IMR-90 (cell line): ENCODE measurements at regions not wholly inside any gene's neighbourhood (a gene's known extent, or its start where the extent isn't known, plus 50 kb on each side); places are given as distances from the start of the nearest gene placed in this dataset.

Experiments
- ATAC-seq: fragments of 200-7000 bp; cut with Tn5 transposase; 2 replicates; pipeline ENCODE4 v1.9.1; 2020; ENCODE audit warnings: low read depth, mild to moderate bottlenecking, moderate library complexity
- BruUV-seq: library from RNA; stranded (reverse); fragments of 400-500 nt; replicated peaks from 2 replicates; lab custom pipeline; 2021; lab: Mats Ljungman, UMichigan
- CTCF ChIA-PET: fragments of 300-600 bp; formaldehyde crosslinking; extraction: SDS; loops from one replicate; lab custom pipeline; 2021; ENCODE audit warnings: antibody characterized with exemption; lab: Yijun Ruan, JAX
- POLR2A ChIA-PET: fragments of 300-600 bp; sonication (Branson Sonifier 250); formaldehyde crosslinking; loops from one replicate; lab custom pipeline; 2022; ENCODE audit warnings: antibody characterized with exemption; ENCODE audit not compliant: unreplicated experiment; lab: Charles Lee
- DNase-seq: peaks from one replicate; pipeline ENCODE4 v3.0.0; 2013
- H2AFZ ChIP-seq: replicated peaks from 2 replicates; pipeline ENCODE3; 2013; ENCODE audit warnings: low read length, mild to moderate bottlenecking; ENCODE audit not compliant: poor library complexity
- H2AK5ac ChIP-seq: 2 replicates; pipeline ENCODE4 v1.6.1; 2013; ENCODE audit warnings: low read depth, low read length, inconsistent platforms
- H2AK9ac ChIP-seq: replicated peaks from 2 replicates; pipeline ENCODE3; 2013; ENCODE audit warnings: mild to moderate bottlenecking, low read depth, low read length, moderate library complexity; ENCODE audit not compliant: poor library complexity
- H2BK120ac ChIP-seq: 2 replicates; pipeline ENCODE4 v1.6.1; 2013; ENCODE audit warnings: low read depth, low read length, inconsistent platforms
- H2BK15ac ChIP-seq: 3 replicates; pipeline ENCODE4 v1.6.1; 2013; ENCODE audit warnings: low read depth, low read length, inconsistent platforms
- H2BK20ac ChIP-seq: 2 replicates; pipeline ENCODE4 v1.6.1; 2013; ENCODE audit warnings: low read depth, mild to moderate bottlenecking, inconsistent platforms, low read length, moderate library complexity
- H2BK5ac ChIP-seq: 2 replicates; pipeline ENCODE4 v1.6.1; 2013; ENCODE audit warnings: mild to moderate bottlenecking, low read depth, low read length, inconsistent platforms; ENCODE audit not compliant: poor library complexity, severe bottlenecking
- H3K14ac ChIP-seq: replicated peaks from 2 replicates; pipeline ENCODE4 v1.6.1; 2013; ENCODE audit warnings: low read depth, low read length, inconsistent platforms
- H3K18ac ChIP-seq: 2 replicates; pipeline ENCODE4 v1.6.1; 2013; ENCODE audit warnings: low read depth, low read length, control low read depth
- H3K23ac ChIP-seq: 2 replicates; pipeline ENCODE4 v1.6.1; 2013; ENCODE audit warnings: low read depth, low read length, inconsistent platforms
- H3K27ac ChIP-seq: 2 replicates; pipeline ENCODE4 v1.5.1; 2013; ENCODE audit warnings: mild to moderate bottlenecking, control low read depth, low read length; ENCODE audit not compliant: insufficient read depth
- H3K27me3 ChIP-seq: 2 replicates; pipeline ENCODE4 v1.6.1; 2013; ENCODE audit warnings: low read length; ENCODE audit not compliant: control insufficient read depth, insufficient read depth
- H3K36me3 ChIP-seq: 2 replicates; pipeline ENCODE4 v1.6.1; 2013; ENCODE audit warnings: low read length, mixed read lengths; ENCODE audit not compliant: control insufficient read depth, insufficient read depth
- H3K4ac ChIP-seq: 2 replicates; pipeline ENCODE4 v1.6.1; 2013; ENCODE audit warnings: low read depth, low read length, inconsistent platforms
- H3K4me1 ChIP-seq: 2 replicates; pipeline ENCODE4 v1.6.1; 2013; ENCODE audit warnings: low read length, mixed read lengths; ENCODE audit not compliant: control insufficient read depth, insufficient read depth
- H3K4me2 ChIP-seq: 2 replicates; pipeline ENCODE4 v1.6.1; 2013; ENCODE audit warnings: low read depth, mild to moderate bottlenecking, control low read depth, low read length, moderate library complexity
- H3K4me3 ChIP-seq: 2 replicates; pipeline ENCODE4 v1.5.1; 2013; ENCODE audit warnings: low read depth, mild to moderate bottlenecking, control low read depth, low read length, moderate library complexity; ENCODE audit not compliant: insufficient read depth
- H3K56ac ChIP-seq: 2 replicates; pipeline ENCODE4 v1.6.1; 2013; ENCODE audit warnings: low read length, inconsistent platforms; ENCODE audit not compliant: insufficient read depth; ENCODE audit errors: extremely low read depth
- H3K79me1 ChIP-seq, 2 experiments: 2 replicates each; pipeline ENCODE4 v1.6.1; 2013; ENCODE audit warnings: low read length in 2 of 2, inconsistent platforms in 1 of 2, low read depth in 1 of 2
- H3K9ac ChIP-seq: 2 replicates; pipeline ENCODE4 v1.6.1; 2013; ENCODE audit warnings: low read depth, low read length, control low read depth
- H3K9me1 ChIP-seq: 2 replicates; pipeline ENCODE4 v1.6.1; 2013; ENCODE audit warnings: low read length, inconsistent platforms; ENCODE audit not compliant: insufficient read depth
- H3K9me3 ChIP-seq: 2 replicates; pipeline ENCODE4 v1.6.1; 2013; ENCODE audit warnings: low read length; ENCODE audit not compliant: control insufficient read depth, insufficient read depth
- H4K20me1 ChIP-seq: 2 replicates; pipeline ENCODE4 v1.6.1; 2013; ENCODE audit warnings: low read length, inconsistent platforms; ENCODE audit not compliant: insufficient read depth
- H4K5ac ChIP-seq: 2 replicates; pipeline ENCODE4 v1.6.1; 2013; ENCODE audit warnings: mild to moderate bottlenecking, low read depth, low read length, control low read depth
- H4K8ac ChIP-seq, 2 experiments: 2 replicates each; pipeline ENCODE4 v1.6.1; 2013; ENCODE audit warnings: low read depth in 2 of 2, low read length in 2 of 2, control low read depth in 1 of 2, inconsistent platforms in 1 of 2
- H4K91ac ChIP-seq: 2 replicates; pipeline ENCODE4 v1.6.1; 2013; ENCODE audit warnings: low read depth, low read length, inconsistent platforms; ENCODE audit not compliant: insufficient read depth
- BHLHE40 ChIP-seq: fragments of 150-350 bp; IDR thresholded peaks from 2 replicates; pipeline ENCODE4 v1.6.1; 2016; ENCODE audit warnings: mild to moderate bottlenecking, low read depth, low read length
- CEBPB ChIP-seq: IDR thresholded peaks from 2 replicates; pipeline ENCODE4 v1.6.1; 2012; ENCODE audit warnings: low read depth, low read length, improper control_type of control experiment
- CHD1 ChIP-seq: IDR thresholded peaks from 2 replicates; pipeline ENCODE4 v1.6.1; 2012; ENCODE audit warnings: low read depth, low read length, improper control_type of control experiment
- FOS ChIP-seq: fragments of 150-350 bp; IDR thresholded peaks from 2 replicates; pipeline ENCODE4 v1.6.1; 2016; ENCODE audit warnings: low read depth, low read length
- MAFK ChIP-seq: IDR thresholded peaks from 2 replicates; pipeline ENCODE4 v1.6.1; 2012; ENCODE audit warnings: low read depth, low read length, improper control_type of control experiment
- MAZ ChIP-seq: IDR thresholded peaks from 2 replicates; pipeline ENCODE4 v1.6.1; 2012; ENCODE audit warnings: low read depth, mild to moderate bottlenecking, low read length, improper control_type of control experiment, moderate library complexity, borderline replicate concordance
- MXI1 ChIP-seq: IDR thresholded peaks from 2 replicates; pipeline ENCODE4 v1.6.1; 2012; ENCODE audit warnings: low read depth, mild to moderate bottlenecking, low read length, moderate library complexity, borderline replicate concordance
- NFE2L2 ChIP-seq: fragments of 150-350 bp; IDR thresholded peaks from 2 replicates; pipeline ENCODE4 v1.6.1; 2016; ENCODE audit warnings: low read depth, mild to moderate bottlenecking, low read length
- POLR2A ChIP-seq: IDR thresholded peaks from 2 replicates; pipeline ENCODE4 v1.6.1; 2012; ENCODE audit warnings: mild to moderate bottlenecking, low read depth, low read length
- RAD21 ChIP-seq: IDR thresholded peaks from 2 replicates; pipeline ENCODE4 v1.6.1; 2012; ENCODE audit warnings: low read length, improper control_type of control experiment
- RCOR1 ChIP-seq: IDR thresholded peaks from 2 replicates; pipeline ENCODE4 v1.6.1; 2012; ENCODE audit warnings: mild to moderate bottlenecking, low read length, improper control_type of control experiment; ENCODE audit not compliant: insufficient replicate concordance
- RFX5 ChIP-seq: IDR thresholded peaks from 2 replicates; pipeline ENCODE4 v1.8.0; 2012; ENCODE audit warnings: low read depth, mild to moderate bottlenecking, low read length, moderate library complexity
- SMC3 ChIP-seq: fragments of 150-350 bp; IDR thresholded peaks from 2 replicates; pipeline ENCODE4 v1.6.1; 2016; ENCODE audit warnings: low read depth, mild to moderate bottlenecking, antibody characterized with exemption, low read length, moderate library complexity
- dilution Hi-C: fragments of 300-500 bp; cut with HindIII; formaldehyde crosslinking; loops from one replicate; pipeline ENCODE4 v1.14.3; 2018; ENCODE audit warnings: low sequenced_read_pairs; ENCODE audit not compliant: unreplicated experiment
- in situ Hi-C: fragments of 300-500 bp; cut with MboI; formaldehyde crosslinking; loops from 3 replicates; pipeline ENCODE4 v1.14.3; 2019; ENCODE audit warnings: low sequenced_read_pairs, inconsistent platforms, mixed read lengths
- intact Hi-C: fragments of 100-400 bp; cut with micrococcal nuclease; formaldehyde crosslinking; loops from 2 replicates; pipeline ENCODE4 v1.10.0; 2022
- TF ChIP-seq, protein P1 (sequence below): fragments of 150-350 bp; IDR thresholded peaks from 2 replicates; pipeline ENCODE4 v1.6.1; 2016; ENCODE audit warnings: low read depth, mild to moderate bottlenecking, low read length, moderate library complexity, borderline replicate concordance
- TF ChIP-seq, protein P2 (sequence below): conservative IDR thresholded peaks from 2 replicates; pipeline ENCODE4 v1.5.1; 2012; ENCODE audit warnings: mild to moderate bottlenecking, low read depth, low read length, improper control_type of control experiment
- TF ChIP-seq, protein P3 (sequence below): fragments of 150-350 bp; IDR thresholded peaks from 2 replicates; pipeline ENCODE4 v1.6.1; 2017; ENCODE audit warnings: mild to moderate bottlenecking, antibody characterized with exemption, low read length, low read depth

DNA sequence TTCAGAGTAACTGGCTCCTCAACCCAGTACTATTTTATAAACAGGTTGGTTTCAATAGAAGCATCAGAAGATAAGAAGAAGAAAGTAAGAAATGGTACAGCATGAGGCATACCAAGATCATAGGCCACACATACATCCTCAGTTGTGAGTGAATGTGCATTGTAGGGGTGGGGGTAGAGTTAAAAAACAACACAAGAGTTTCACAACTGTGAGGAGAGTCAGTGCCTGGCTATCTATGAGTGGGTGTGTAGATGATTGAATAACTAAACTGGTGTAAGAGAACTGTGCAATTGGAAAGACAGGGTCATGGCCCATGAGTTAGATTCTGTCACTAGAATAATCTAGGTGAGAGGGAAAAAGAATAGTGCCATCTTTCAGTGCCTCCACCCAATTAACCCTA is 748.2 kb upstream of the ACVR2A start:
- Histone ChIP-seq H3K4me2 (no peak overlapping the region), H3K79me1 (no peaks in the 10 kb centered on the region), H2BK5ac (no peak overlapping the region), H3K27me3 (no peaks in the 10 kb centered on the region), H2AK9ac (no peak overlapping the region), H3K56ac (no peak overlapping the region), H4K20me1 (no peaks in the 10 kb centered on the region), H3K18ac (no peak overlapping the region), H2BK120ac (no peak overlapping the region), H4K91ac (no peak overlapping the region), H2BK20ac (no peak overlapping the region), H3K23ac (no peak overlapping the region), H2AFZ (no peak overlapping the region), H3K4ac (no peak overlapping the region), H3K27ac (no peak overlapping the region), H3K4me3 (no peak overlapping the region), H3K4me1 (no peaks in the 10 kb centered on the region), H4K5ac (no peak overlapping the region), H2AK5ac (no peak overlapping the region), H3K9me1 (no peaks in the 10 kb centered on the region), H3K36me3 (no peaks in the 10 kb centered on the region), H3K9ac (no peak overlapping the region), H3K14ac (no peak overlapping the region), H3K9me3 (no peaks in the 10 kb centered on the region; the same call in 1 of the 2 replicates), H2BK15ac (no peak overlapping the region), H4K8ac (no peak overlapping the region)
- ChIA-PET POLR2A (no interaction called here), CTCF (no interaction called here)
- in situ Hi-C loops = loop anchor here (25.0 kb wide), 1 partner anchor 816 kb away; no protein-coding TSS in a partner anchor
- TF ChIP-seq MXI1 (no peak), SMC3 (no peak), FOS (no peak), RAD21 (no peak), NFE2L2 (no peak), POLR2A (no peak), RCOR1 (no peak), CHD1 (no peak), RFX5 (no peak), MAZ (no peak), CEBPB (no peak), MAFK (no peak), BHLHE40 (no peak)
- TF ChIP-seq, protein P1, sequence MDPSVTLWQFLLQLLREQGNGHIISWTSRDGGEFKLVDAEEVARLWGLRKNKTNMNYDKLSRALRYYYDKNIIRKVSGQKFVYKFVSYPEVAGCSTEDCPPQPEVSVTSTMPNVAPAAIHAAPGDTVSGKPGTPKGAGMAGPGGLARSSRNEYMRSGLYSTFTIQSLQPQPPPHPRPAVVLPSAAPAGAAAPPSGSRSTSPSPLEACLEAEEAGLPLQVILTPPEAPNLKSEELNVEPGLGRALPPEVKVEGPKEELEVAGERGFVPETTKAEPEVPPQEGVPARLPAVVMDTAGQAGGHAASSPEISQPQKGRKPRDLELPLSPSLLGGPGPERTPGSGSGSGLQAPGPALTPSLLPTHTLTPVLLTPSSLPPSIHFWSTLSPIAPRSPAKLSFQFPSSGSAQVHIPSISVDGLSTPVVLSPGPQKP = no peak
- TF ChIP-seq, protein P2, sequence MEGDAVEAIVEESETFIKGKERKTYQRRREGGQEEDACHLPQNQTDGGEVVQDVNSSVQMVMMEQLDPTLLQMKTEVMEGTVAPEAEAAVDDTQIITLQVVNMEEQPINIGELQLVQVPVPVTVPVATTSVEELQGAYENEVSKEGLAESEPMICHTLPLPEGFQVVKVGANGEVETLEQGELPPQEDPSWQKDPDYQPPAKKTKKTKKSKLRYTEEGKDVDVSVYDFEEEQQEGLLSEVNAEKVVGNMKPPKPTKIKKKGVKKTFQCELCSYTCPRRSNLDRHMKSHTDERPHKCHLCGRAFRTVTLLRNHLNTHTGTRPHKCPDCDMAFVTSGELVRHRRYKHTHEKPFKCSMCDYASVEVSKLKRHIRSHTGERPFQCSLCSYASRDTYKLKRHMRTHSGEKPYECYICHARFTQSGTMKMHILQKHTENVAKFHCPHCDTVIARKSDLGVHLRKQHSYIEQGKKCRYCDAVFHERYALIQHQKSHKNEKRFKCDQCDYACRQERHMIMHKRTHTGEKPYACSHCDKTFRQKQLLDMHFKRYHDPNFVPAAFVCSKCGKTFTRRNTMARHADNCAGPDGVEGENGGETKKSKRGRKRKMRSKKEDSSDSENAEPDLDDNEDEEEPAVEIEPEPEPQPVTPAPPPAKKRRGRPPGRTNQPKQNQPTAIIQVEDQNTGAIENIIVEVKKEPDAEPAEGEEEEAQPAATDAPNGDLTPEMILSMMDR = no peak
- TF ChIP-seq, protein P3, sequence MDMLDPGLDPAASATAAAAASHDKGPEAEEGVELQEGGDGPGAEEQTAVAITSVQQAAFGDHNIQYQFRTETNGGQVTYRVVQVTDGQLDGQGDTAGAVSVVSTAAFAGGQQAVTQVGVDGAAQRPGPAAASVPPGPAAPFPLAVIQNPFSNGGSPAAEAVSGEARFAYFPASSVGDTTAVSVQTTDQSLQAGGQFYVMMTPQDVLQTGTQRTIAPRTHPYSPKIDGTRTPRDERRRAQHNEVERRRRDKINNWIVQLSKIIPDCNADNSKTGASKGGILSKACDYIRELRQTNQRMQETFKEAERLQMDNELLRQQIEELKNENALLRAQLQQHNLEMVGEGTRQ = no peak
- intact Hi-C loops = no loop called here
- dilution Hi-C loops = no loop called here
- ATAC-seq = no peak
- DNase-seq = no peak
- BruUV-seq = no TSS peak
